GM12874 (cell line): ENCODE measurements at regions not wholly inside any gene's neighbourhood (a gene's known extent, or its start where the extent isn't known, plus 50 kb on each side); places are given as distances from the start of the nearest gene placed in this dataset.

Source experiments
- TF ChIP-seq, protein P1 (sequence below): IDR thresholded peaks from 2 replicates; pipeline ENCODE4 v1.5.1; 2011; ENCODE audit warnings: low read depth, mild to moderate bottlenecking, control low read depth, low read length, moderate library complexity; ENCODE audit not compliant: insufficient read depth

DNA sequence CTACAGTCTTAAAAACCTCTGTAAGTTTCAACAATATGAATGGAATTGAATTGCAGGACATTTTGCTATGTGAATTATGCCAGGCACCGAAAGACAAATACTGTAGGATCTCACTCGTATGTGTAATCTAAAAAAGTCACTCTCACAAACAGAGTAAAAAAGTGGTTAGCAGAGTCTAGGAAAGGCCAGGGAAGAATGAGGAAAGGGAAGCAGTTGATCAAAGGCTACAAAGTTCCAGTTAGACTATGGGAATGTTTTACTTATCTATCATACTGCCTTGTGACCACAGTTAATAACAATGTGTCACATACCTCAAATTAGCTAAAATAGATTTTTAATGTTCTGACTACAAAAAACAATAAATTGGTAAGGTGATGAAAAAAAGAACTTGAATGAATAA is 565.4 kb upstream of the BRINP3 start:
- TF ChIP-seq, protein P1, sequence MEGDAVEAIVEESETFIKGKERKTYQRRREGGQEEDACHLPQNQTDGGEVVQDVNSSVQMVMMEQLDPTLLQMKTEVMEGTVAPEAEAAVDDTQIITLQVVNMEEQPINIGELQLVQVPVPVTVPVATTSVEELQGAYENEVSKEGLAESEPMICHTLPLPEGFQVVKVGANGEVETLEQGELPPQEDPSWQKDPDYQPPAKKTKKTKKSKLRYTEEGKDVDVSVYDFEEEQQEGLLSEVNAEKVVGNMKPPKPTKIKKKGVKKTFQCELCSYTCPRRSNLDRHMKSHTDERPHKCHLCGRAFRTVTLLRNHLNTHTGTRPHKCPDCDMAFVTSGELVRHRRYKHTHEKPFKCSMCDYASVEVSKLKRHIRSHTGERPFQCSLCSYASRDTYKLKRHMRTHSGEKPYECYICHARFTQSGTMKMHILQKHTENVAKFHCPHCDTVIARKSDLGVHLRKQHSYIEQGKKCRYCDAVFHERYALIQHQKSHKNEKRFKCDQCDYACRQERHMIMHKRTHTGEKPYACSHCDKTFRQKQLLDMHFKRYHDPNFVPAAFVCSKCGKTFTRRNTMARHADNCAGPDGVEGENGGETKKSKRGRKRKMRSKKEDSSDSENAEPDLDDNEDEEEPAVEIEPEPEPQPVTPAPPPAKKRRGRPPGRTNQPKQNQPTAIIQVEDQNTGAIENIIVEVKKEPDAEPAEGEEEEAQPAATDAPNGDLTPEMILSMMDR: no peak

DNA sequence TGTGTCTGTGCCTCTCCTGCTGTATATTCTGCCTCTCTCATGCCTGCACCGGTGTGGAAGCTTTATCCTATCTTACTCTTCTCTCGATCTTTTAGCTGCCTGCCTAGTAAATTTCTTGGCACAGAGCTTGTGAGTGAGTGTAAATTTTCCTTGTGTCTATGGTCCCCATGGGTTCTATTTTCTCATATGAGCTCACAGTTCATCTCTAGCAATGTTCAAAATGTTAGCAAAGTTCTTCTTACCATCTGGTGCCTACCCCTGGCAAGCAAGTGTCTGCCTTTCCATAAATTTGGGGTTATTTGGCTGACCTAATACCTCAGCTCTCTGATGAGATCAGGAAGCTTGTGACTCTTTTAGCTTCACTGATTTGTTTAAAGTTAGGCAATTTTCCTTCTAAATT is 572.1 kb upstream of the BRINP3 start:
- TF ChIP-seq, protein P1: no peak

DNA sequence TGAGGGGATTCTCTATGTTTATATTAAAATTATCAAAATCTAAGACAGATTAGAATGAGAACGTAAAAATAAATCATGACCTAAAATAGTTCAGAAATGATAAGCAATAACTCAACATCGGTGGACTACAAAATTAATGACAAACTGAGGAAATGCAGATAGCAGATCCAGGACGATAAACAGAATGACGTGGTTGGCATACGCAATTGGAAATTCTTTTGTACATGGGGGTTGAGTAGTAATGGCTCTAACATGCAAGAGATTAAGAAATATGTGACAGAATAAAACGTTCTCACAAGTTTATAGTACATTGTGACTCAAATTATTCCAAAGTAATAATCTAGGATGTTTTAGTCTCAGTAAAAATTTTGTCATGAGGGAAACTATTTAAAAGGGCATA is 575.2 kb upstream of the BRINP3 start:
- TF ChIP-seq, protein P1: no peak

DNA sequence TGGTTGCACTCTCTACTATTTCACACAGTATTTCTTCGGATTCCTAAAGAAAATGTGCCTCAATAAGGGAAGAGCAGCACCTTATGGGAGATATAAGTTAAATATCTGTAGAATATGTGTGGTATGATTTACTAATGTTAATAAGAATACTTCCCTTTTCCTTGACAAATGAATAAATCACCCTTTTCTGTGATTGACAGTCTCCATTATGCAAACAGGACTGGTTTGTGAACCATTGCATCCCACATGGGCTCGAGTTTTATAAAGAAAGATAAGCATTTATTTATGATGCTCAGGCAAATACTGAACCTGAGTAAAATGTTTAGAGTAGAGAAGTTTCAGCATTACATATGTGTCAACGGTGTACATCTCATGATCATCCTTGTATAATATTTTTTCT is 587.7 kb upstream of the BRINP3 start:
- TF ChIP-seq, protein P1: no peak

DNA sequence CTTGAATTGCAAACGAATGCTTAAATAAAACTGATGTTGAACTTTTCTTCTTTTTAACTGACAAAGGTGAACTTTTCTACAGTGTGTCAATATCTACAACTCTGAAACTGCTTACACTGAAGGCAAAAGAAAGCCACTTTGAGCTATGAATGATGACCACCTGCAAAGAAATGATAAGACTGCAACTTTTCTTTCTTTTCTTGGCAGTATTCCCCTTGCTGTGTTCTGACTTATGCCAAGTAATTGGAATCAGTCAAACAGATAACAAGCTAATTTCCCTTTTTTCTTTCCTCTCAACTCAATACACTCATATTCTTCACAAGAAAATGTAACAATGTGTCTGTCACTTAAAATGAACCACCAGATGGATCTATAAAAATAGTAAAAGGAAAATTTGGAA is 588.1 kb upstream of the BRINP3 start:
- TF ChIP-seq, protein P1: no peak

DNA sequence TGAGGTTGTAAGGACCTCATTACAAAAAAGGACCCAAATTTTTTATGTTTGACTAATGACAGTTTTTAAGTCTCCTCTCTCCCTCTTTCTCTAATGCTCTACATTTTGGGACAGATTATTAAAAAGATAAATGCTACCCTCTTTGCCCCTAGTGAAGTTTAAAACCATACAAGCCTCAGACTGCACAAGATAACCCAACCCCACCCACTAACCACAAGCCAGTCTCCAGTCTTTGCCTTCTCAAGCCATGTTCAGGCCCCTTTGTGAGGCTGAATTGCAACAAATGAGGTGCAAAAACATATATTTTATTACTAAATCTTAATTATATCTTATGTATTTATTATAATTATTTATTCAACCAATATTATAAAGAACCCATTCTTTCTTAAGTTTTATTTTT is 597.2 kb upstream of the BRINP3 start:
- TF ChIP-seq, protein P1: no peak

DNA sequence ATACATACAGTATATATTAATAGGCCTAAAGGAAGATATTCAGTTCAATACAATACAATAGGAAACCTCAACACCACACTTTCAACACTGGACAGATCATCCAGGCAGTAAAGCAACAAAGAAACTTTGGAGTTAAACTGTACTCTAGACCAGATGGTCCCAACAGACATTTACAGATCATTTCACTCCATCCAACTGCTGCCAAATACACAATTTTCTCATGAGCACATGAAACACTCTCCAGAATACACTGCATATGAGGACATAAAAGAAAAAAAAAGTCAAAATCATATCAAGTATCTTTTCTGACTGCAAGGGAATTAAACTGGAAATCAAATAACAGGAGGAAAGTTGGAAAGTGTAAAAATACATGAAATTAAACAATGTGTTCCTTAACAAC is 607.5 kb upstream of the BRINP3 start:
- TF ChIP-seq, protein P1: no peak

DNA sequence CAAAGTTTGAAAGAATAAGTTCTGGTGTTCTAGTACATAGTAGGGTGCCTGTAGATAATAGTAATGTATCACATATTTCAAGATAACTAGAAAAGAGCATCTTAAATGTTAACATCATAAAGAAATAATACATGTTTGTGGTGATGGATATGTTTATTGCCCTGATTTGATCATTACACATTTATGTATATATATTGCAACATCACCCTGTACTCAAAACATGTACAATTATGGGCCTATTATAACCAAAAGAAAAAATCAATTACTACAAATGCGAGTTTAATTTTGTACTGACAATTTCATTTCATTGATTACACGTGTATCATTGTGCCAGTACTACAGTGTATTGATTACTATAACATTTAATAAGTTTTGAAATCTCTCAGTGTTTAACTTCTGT is 609.2 kb upstream of the BRINP3 start:
- TF ChIP-seq, protein P1: no peak
